ENCODE measurements at regions not wholly inside any gene's neighbourhood (a gene's known extent, or its start where the extent isn't known, plus 50 kb on each side); places are given as distances from the start of the nearest gene placed in this dataset.
"Not testable (repeated sequence)": the region's sequence is repeated elsewhere in the genome, so short reads cannot be mapped to it uniquely, and the experiment has no call there.

DNA sequence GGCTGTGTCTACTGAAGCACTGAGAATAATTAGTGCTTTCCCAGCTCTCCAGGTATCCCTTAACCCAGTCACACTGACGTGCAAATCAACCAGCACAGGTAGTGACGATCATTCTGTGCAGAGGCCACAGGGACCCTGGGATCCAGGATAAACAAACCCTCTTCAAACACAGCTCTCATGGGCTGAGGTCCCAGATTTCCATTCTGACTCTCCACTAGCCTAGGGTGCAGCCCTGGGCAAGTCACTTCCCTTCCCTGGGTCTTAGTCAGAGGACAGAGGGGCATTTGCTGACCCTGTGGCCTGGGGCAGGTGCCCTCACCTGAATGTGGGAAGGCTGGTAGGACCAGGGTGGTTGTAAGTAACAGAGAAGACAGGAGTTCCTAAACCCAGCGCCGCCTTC is 724.7 kb downstream of the MATN1 start:
- Mint-ChIP-seq H3K27me3 (ENCODE audit: low read depth) (peaks cover 5% of the 10 kb centered on the region), H3K4me1 (ENCODE audit: low read depth) (no peaks in the 10 kb centered on the region), H3K27ac (no peak overlapping the region), H3K9me3 (peaks cover 10 to 11% of the 10 kb centered on the region in 2 donors), H3K4me3 (no peak overlapping the region), H3K36me3 (ENCODE audit: insufficient read depth in 2 of 2) (peaks cover 0 to 4% of the 10 kb centered on the region in 2 donors)
- ATAC-seq (replicated peaks in 1 of 2): no peak
- DNase-seq: no peak

DNA sequence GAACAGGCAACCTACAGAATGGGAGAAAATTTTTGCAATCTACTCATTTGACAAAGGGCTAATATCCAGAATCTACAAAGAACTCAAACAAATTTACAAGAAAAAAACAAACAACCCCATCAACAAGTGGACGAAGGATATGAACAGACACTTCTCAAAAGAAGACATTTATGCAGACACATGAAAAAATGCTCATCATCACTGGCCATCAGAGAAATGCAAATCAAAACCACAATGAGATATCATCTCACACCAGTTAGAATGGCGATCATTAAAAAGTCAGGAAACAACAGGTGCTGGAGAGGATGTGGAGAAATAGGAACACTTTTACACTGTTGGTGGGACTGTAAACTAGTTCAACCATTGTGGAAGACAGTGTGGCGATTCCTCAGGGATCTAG is 725.6 kb downstream of the MATN1 start:
- H3K27me3 Mint-ChIP-seq (ENCODE audit: low read depth); H3K36me3 Mint-ChIP-seq (ENCODE audit: insufficient read depth in 2 of 2); H3K4me3 Mint-ChIP-seq; ATAC-seq (replicated peaks in 1 of 2); H3K4me1 Mint-ChIP-seq (ENCODE audit: low read depth); DNase-seq; H3K27ac Mint-ChIP-seq: not testable (repeated sequence)
- H3K9me3 Mint-ChIP-seq: peaks cover 16% of the 10 kb centered on the region in 2 donors

DNA sequence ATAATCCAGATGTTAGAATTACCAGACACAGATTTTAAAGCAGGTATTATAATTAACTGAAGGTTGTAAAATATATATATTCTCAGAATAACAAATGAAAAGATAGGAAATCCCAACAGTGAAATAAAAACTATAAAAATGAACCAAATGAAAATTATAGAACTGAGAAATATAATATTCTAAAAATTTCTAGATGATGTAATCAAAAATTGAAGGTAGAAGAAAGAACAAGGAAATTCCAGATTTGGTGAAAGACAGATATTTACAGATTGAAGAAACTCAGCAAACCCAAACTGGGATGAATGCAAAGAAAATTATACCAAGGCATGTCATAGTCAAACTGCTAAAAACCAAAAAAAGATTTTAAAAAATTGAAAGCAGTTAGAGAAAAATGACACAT is 729.4 kb downstream of the MATN1 start:
- ATAC-seq (replicated peaks in 1 of 2) (no peak), DNase-seq (no peak)
- peaks cover 16% of the 10 kb centered on the region in 2 donors for H3K9me3 Mint-ChIP-seq
- peaks cover 18% of the 10 kb centered on the region for H3K27me3 Mint-ChIP-seq (ENCODE audit: low read depth)
- H3K36me3 Mint-ChIP-seq (ENCODE audit: insufficient read depth in 2 of 2): peaks cover 5 to 9% of the 10 kb centered on the region in 2 donors
- H3K27ac Mint-ChIP-seq: no peak overlapping the region
- no peaks in the 10 kb centered on the region for H3K4me1 Mint-ChIP-seq (ENCODE audit: low read depth)
- H3K4me3 Mint-ChIP-seq: no peak overlapping the region

DNA sequence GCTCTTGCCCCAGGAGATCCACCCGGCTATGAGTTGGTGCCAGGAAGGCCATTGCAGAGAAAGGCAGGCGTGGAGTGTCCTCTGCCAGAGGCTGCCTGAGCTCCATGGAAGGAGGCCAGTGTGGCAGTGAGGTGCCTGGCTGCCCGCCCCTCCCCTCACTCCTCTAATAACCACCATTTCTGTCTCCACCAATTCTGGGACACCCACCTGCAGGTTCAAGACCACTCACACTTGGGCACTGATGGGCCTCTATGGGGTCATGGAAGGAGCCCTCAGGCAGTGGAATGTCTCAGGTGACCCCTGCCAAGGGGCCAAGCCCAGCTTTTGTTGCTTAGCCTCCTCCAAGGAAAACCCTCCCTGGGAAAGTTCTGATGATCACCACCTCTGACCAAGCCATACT is 731.6 kb downstream of the MATN1 start:
- no peaks in the 10 kb centered on the region for H3K4me1 Mint-ChIP-seq (ENCODE audit: low read depth)
- DNase-seq (no peak), ATAC-seq (replicated peaks in 1 of 2) (no peak)
- no peak overlapping the region for H3K4me3 Mint-ChIP-seq
- H3K9me3 Mint-ChIP-seq: peaks cover 16% of the 10 kb centered on the region in 2 donors
- peaks cover 22% of the 10 kb centered on the region for H3K27me3 Mint-ChIP-seq (ENCODE audit: low read depth)
- no peak overlapping the region for H3K27ac Mint-ChIP-seq
- H3K36me3 Mint-ChIP-seq (ENCODE audit: insufficient read depth in 2 of 2): peaks cover 5 to 9% of the 10 kb centered on the region in 2 donors

DNA sequence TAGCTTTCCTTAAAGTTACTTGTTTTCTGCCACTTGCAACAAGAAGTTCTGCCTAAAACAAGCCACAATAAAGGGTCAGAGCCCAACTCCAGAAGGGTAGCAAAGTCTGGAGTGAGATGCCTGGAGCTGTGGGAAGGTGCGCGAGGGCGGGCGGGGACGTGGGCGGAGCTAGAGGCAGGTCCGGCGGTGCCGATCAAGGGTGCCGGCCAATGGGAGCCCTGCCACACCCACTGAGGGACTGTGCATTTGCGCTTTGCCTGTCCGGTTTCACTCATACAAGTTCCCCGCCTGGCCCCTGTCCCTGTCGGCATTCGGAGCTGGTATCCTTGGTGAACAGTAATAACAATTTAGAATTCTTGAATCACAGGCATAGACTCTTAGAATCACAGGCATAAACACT is 732.4 kb downstream of the MATN1 start:
- no peak for DNase-seq
- Mint-ChIP-seq H3K9me3 (peaks cover 12 to 13% of the 10 kb centered on the region in 2 donors), H3K27me3 (ENCODE audit: low read depth) (peaks cover 26% of the 10 kb centered on the region), H3K4me3 (no peak overlapping the region), H3K4me1 (ENCODE audit: low read depth) (no peaks in the 10 kb centered on the region), H3K36me3 (ENCODE audit: insufficient read depth in 2 of 2) (peaks cover 5 to 9% of the 10 kb centered on the region in 2 donors), H3K27ac (no peak overlapping the region)
- no peak for ATAC-seq (replicated peaks in 1 of 2)

DNA sequence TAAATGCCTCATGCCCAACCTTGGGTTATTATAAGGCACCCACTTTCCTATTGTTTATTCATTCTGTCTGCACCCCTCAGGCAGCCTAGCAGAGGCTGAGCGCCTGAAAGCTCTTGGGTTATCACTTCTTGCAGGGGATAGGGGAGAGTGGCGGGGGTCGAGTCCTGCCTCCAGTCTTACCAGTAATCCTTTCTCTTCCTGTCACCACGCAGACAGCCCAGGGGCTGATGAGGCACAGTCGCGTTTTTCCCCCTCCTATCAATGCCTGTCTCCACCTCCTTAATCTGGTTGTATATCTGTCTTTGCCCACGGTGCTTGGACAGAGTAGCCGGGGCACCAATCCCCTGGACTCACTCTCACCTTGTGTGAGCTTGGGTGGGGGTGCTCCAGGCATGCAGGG is 733.1 kb downstream of the MATN1 start:
- Mint-ChIP-seq H3K27me3 (ENCODE audit: low read depth) (peaks cover 22% of the 10 kb centered on the region), H3K4me1 (ENCODE audit: low read depth) (no peaks in the 10 kb centered on the region), H3K27ac (no peak overlapping the region), H3K4me3 (no peak overlapping the region), H3K36me3 (ENCODE audit: insufficient read depth in 2 of 2) (peaks cover 5 to 8% of the 10 kb centered on the region in 2 donors), H3K9me3 (peaks cover 9 to 11% of the 10 kb centered on the region in 2 donors)
- ATAC-seq (replicated peaks in 1 of 2) (no peak), DNase-seq (no peak)

DNA sequence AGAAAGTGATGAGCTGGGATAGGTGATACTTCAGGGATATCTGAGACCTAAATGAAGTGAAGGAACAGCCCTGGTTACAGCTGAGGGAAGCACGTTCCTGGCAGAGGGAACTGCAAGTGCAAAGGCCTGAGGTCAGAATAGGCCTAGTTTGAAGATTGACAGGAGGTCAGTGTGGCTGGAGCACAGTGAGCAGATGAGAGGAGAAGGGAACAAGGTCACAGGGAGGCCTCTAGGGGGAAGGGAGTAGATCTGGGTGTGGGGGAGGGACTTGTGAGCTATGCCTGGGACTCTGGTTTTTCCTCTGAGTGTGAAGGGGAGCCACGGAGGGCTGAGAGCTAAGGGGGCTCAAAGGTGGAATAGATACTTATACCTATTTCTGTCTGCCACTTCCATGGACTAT is 736.4 kb downstream of the MATN1 start:
- Mint-ChIP-seq H3K36me3 (ENCODE audit: insufficient read depth in 2 of 2) (no peaks in the 10 kb centered on the region), H3K27ac (no peak overlapping the region), H3K4me3 (no peak overlapping the region), H3K4me1 (ENCODE audit: low read depth) (no peaks in the 10 kb centered on the region), H3K9me3 (no peaks in the 10 kb centered on the region), H3K27me3 (ENCODE audit: low read depth) (peaks cover 22% of the 10 kb centered on the region)
- DNase-seq: no peak
- ATAC-seq (replicated peaks in 1 of 2): no peak

DNA sequence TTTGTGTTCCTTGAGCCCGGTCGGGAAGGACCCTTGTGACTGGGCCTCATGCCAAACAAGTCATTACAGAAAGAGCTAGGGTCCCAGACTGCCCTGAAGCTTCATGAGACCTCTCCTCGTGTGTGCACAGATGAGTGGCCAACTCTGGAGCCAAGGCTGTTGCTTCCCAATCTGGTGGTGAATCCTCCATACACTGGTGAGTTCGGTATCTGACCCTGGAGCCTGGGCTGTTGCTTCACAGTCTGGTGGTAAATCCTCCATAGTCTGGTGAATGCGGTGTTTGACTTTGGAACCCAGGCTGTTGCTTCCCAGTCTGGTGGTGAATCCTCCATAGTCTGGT is 737.8 kb downstream of the MATN1 start:
- H3K9me3 Mint-ChIP-seq: peaks cover 2% of the 10 kb centered on the region in 2 donors
- H3K4me3 Mint-ChIP-seq: no peak overlapping the region
- DNase-seq (no peak), ATAC-seq (replicated peaks in 1 of 2) (no peak)
- H3K36me3 Mint-ChIP-seq (ENCODE audit: insufficient read depth in 2 of 2): no peaks in the 10 kb centered on the region
- H3K27ac Mint-ChIP-seq: no peak overlapping the region
- H3K4me1 Mint-ChIP-seq (ENCODE audit: low read depth): no peaks in the 10 kb centered on the region
- peaks cover 28% of the 10 kb centered on the region for H3K27me3 Mint-ChIP-seq (ENCODE audit: low read depth)

DNA sequence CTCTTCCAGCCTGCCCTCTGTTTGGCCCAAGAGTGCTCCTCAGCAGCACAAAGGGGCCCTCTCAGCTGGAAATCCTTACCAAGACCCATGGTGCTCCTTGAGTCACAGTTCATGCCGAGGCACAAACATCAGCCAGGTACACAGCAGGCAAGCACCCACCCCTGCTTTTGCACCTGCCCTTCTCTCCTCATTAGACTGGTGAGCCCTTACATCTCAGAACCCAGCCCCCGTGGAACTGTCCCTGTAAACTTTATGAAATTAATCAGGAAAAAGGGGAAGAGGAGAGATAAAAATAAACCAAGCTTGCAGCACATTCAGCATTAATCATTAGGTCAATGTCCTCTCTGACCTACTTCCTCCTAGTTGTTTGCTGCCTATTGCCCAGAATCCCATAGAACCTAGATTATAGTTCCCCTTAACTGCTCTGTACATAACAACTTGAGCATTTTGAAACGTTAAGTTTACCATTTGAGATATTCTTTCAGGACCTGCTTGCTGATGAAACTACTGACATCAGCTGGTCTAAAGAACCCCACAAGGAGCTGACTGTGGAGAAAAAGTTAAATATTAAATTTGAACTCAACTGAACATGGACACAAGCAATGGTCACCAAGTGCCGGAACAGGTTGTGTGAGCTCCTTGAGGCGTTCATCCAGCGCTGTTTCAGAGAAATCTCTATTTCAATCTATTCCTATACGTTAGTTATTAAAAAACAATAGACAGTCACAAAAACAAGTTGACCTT is 738.4 kb downstream of the MATN1 start:
- Mint-ChIP-seq H3K4me3 (no peak overlapping the region), H3K27ac (no peak overlapping the region), H3K9me3 (peaks cover 2% of the 10 kb centered on the region in 2 donors), H3K27me3 (ENCODE audit: low read depth) (peaks cover 28% of the 10 kb centered on the region), H3K4me1 (ENCODE audit: low read depth) (no peaks in the 10 kb centered on the region), H3K36me3 (ENCODE audit: insufficient read depth in 2 of 2) (no peaks in the 10 kb centered on the region)
- ATAC-seq (replicated peaks in 1 of 2) (no peak), DNase-seq (no peak)

DNA sequence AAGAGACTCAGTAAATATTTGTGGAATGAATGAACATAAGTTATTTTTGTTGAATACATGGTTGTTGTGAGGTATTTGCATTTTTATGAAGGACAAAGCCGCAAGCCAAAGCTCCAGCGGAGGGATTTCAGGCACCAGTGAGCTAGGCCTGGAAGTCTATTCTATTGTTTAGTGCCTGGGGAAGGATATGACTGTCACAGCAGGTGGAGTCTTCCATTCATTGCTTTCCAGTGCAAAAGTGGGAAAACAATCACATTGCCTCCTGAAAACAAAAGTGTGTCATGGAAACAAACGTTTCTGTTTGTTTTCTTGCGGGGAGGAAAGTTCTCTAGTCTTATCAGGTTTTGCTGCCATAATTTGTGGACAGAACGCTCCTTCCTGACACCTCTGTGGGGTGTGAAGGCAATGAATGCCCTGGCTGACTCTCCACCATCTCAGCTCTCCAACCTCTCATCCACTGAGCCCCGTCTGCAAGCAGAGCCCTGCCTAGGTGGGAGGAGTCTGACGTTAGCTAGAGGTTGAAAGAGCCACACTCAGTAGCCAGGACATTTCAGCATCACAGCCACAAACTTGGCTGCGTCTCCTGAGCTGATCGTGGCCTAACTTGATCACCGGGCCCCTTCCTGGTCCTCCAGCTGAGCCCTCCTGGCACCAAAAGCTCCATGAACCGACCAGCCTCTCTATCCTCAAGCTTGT is 739.1 kb downstream of the MATN1 start:
- Mint-ChIP-seq H3K9me3 (peaks cover 2% of the 10 kb centered on the region in 2 donors), H3K27ac (no peak overlapping the region), H3K27me3 (ENCODE audit: low read depth) (peaks cover 21% of the 10 kb centered on the region), H3K4me1 (ENCODE audit: low read depth) (no peaks in the 10 kb centered on the region), H3K36me3 (ENCODE audit: insufficient read depth in 2 of 2) (no peaks in the 10 kb centered on the region), H3K4me3 (no peak overlapping the region)
- ATAC-seq (replicated peaks in 1 of 2) (no peak), DNase-seq (no peak)

DNA sequence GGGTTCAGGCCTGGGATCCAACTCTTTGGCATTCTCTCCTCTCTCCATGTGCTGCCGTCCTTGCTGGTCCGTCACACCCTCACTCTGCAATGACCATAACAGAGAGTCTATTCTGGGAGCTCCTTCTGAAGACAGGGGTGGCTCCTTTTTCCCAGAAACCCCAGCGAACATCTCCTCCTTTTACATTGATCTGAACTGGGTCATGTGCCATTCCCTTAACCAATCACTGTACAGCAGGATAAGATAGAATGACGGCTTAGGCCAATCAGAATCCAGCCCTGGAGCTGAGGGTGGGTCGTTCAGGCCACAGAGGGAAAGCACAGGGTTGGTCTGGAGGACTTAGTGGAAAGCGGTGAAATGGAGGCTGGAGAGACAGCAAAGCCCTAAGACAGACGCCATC is 740.1 kb downstream of the MATN1 start:
- DNase-seq: no peak
- Mint-ChIP-seq H3K4me3 (no peak overlapping the region), H3K27ac (no peak overlapping the region), H3K27me3 (ENCODE audit: low read depth) (peaks cover 21% of the 10 kb centered on the region), H3K4me1 (ENCODE audit: low read depth) (no peaks in the 10 kb centered on the region), H3K36me3 (ENCODE audit: insufficient read depth in 2 of 2) (no peaks in the 10 kb centered on the region), H3K9me3 (peaks cover 2 to 4% of the 10 kb centered on the region in 2 donors)
- no peak for ATAC-seq (replicated peaks in 1 of 2)

DNA sequence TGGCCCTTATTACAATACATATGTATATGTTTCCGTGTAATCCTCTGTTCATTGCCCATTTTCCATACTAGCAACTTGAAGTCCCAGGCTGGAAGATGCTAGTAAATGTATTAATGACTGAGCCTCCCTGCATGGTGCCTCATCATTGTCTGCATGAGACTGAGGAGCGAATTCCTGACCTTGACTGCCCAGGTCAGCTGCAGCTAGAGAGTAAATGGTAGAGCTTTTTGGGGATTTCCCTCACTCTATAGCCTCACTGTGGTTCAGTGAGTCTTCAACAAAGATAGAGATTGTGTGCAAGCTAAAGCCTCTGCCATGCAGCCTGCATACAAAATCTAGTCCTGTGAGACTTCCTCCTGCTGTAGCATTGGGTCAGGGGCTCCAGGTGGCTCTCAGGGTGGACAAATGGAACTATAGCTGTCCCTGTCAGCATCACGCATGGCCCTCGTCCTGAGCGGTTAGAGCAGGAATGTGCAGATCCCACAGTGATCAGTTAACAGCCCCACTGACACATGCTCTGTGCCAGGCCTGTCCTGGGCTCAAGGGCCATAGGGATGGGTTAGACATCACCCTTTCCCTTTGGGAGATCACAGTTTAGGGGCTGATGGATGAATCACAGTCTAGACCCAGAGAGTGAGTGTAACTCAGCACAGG is 741.7 kb downstream of the MATN1 start:
- no peak overlapping the region for H3K27ac Mint-ChIP-seq
- H3K4me3 Mint-ChIP-seq: no peak overlapping the region
- no peaks in the 10 kb centered on the region for H3K36me3 Mint-ChIP-seq (ENCODE audit: insufficient read depth in 2 of 2)
- ATAC-seq (replicated peaks in 1 of 2): no peak
- peaks cover 4 to 6% of the 10 kb centered on the region in 2 donors for H3K9me3 Mint-ChIP-seq
- H3K4me1 Mint-ChIP-seq (ENCODE audit: low read depth): no peaks in the 10 kb centered on the region
- DNase-seq: no peak
- H3K27me3 Mint-ChIP-seq (ENCODE audit: low read depth): peaks cover 21% of the 10 kb centered on the region

DNA sequence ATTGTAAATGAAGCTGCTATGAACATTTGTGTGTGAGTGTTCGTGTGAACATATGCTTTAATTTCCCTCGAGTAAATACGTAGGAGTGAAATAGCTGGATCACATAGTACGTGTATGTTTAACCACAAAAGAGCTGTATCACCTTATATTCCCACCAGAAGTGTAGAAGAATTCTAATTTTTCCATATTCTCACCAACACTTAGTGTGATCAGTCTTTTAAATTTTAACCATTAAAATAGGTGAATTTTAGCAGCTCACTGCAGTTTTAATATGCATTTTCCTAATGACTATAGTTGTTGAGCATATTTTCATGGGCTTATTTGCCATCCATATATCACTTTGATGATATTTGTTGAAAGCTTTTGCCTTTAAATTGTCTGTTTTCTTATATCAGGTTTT is 741.2 kb downstream of the PTPRU start:
- no peak overlapping the region for H3K27ac Mint-ChIP-seq
- ATAC-seq (replicated peaks in 1 of 2): no peak
- H3K27me3 Mint-ChIP-seq (ENCODE audit: low read depth): peaks cover 19% of the 10 kb centered on the region
- no peak overlapping the region for H3K4me3 Mint-ChIP-seq
- H3K9me3 Mint-ChIP-seq: peaks cover 6 to 8% of the 10 kb centered on the region in 2 donors
- no peak for DNase-seq
- no peaks in the 10 kb centered on the region for H3K36me3 Mint-ChIP-seq (ENCODE audit: insufficient read depth in 2 of 2)
- peaks cover 17% of the 10 kb centered on the region for H3K4me1 Mint-ChIP-seq (ENCODE audit: low read depth)

Data from activated T-cell treated with anti-CD3 and anti-CD28 coated beads, Interleukin-2, amount 50 U/mL, for 72 hours (primary cell).